AG10803 (cell line): ENCODE measurements at regions not wholly inside any gene's neighbourhood (a gene's known extent, or its start where the extent isn't known, plus 50 kb on each side); places are given as distances from the start of the nearest gene placed in this dataset.

Source experiments
- DNase-seq: peaks from one replicate; pipeline ENCODE4 v3.0.0; 2010; ENCODE audit warnings: low read depth
- H3K4me3 ChIP-seq: 2 replicates; pipeline ENCODE4 v1.5.1; 2011; ENCODE audit warnings: mild to moderate bottlenecking, low read length, control low read depth
- TF ChIP-seq, protein P1 (sequence below): conservative IDR thresholded peaks from 2 replicates; pipeline ENCODE4 v1.5.1; 2011; ENCODE audit warnings: mild to moderate bottlenecking, low read length, control low read depth, inconsistent platforms

- peak; percentile 58 for DNase-seq
- TF ChIP-seq, protein P1, sequence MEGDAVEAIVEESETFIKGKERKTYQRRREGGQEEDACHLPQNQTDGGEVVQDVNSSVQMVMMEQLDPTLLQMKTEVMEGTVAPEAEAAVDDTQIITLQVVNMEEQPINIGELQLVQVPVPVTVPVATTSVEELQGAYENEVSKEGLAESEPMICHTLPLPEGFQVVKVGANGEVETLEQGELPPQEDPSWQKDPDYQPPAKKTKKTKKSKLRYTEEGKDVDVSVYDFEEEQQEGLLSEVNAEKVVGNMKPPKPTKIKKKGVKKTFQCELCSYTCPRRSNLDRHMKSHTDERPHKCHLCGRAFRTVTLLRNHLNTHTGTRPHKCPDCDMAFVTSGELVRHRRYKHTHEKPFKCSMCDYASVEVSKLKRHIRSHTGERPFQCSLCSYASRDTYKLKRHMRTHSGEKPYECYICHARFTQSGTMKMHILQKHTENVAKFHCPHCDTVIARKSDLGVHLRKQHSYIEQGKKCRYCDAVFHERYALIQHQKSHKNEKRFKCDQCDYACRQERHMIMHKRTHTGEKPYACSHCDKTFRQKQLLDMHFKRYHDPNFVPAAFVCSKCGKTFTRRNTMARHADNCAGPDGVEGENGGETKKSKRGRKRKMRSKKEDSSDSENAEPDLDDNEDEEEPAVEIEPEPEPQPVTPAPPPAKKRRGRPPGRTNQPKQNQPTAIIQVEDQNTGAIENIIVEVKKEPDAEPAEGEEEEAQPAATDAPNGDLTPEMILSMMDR = peak; percentile 71
- no peak overlapping the region for H3K4me3 ChIP-seq
Observed at GRCh38 chr5:42912184-42912798, 100.6 kb upstream of the SELENOP start.

- TF ChIP-seq, protein P1 = peak; percentile 88
- DNase-seq = peak; percentile 80
- peak overlapping the region; percentile 67 for H3K4me3 ChIP-seq
Observed at GRCh38 chr5:42908509-42909488, 97.1 kb upstream of the SELENOP start.

DNA sequence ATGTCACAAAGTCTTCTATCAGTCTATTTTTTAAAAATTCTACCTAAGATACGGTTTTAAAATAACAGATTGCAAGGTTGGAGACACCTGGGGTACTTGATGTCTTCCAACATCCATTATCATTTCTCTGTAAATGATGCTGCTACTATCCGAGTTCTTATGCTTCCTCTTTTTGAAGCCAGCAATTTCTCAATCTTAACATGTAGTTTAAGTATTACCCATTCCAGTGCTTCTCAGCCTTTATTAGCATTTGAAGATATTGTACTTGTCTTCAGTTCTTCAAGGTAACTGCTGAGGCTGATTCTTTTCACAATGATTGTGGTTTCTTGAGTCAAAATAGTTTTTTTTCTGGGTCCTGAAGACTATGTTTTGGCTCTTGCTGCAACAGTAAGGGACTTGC is 96.4 kb upstream of the SELENOP start:
- no peak for DNase-seq
- H3K4me3 ChIP-seq = no peak overlapping the region

DNA sequence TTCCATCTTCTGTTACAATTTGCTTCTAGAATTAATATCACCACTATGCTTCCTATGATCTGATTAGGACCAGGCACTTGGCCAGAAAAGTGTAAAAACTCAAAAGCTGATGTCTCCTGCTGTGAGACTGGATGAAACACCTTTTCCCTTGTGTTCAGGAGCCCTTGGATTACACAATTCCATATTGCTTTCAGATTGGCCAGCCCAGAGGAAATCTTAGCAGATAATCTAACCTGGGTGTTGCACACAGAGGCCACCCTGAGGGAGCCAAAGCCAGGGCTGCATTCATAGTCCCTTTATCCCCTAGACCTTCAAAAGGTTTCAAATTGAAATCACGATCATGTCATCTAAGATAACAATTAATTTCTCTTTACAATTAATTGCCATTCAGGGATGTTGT is 94.1 kb upstream of the SELENOP start:
- TF ChIP-seq, protein P1 = no peak
- no peak overlapping the region for H3K4me3 ChIP-seq
- DNase-seq = no peak

More for the DNA sequence above, 96.4 kb upstream of the SELENOP start:
- TF ChIP-seq, protein P1 = no peak

GRCh38 chr5:42900734-42901133 is 89.0 kb upstream of the SELENOP start:
- TF ChIP-seq, protein P1 = no peak
- no peak for DNase-seq
- no peak overlapping the region for H3K4me3 ChIP-seq

DNA sequence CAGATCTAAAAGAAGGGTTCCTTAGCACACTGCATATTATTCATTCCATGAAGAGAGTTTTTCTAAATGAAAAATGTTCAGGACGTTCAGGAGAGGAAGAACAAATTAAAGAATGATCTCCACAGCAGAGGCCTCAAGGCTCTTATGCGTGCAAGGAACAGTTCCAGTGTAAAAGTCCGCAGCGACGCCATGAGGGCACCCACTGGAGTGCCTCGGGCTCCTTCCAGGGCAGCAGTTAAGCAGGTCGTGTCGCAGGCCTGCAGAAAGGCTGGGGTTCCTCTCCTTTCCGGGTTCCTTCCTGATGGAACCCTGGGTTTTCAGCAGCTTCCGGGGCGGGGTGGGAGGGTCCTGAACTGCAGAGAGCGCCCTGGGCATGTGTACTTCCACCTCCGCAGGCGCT is 87.1 kb upstream of the SELENOP start:
- TF ChIP-seq, protein P1 = no peak
- no peak for DNase-seq
- no peak overlapping the region for H3K4me3 ChIP-seq
